GM12875 (cell line): ENCODE measurements at regions not wholly inside any gene's neighbourhood (a gene's known extent, or its start where the extent isn't known, plus 50 kb on each side); places are given as distances from the start of the nearest gene placed in this dataset.

Source experiments
- H3K4me3 ChIP-seq: one replicate; pipeline ENCODE4 v1.5.1; 2011; ENCODE audit warnings: low read depth, low read length, control low read depth
- CTCF ChIP-seq: IDR thresholded peaks from 2 replicates; pipeline ENCODE4 v1.5.1; 2011; ENCODE audit warnings: low read depth, mild to moderate bottlenecking, control low read depth, inconsistent platforms, low read length, moderate library complexity, borderline replicate concordance; ENCODE audit not compliant: insufficient read depth

DNA sequence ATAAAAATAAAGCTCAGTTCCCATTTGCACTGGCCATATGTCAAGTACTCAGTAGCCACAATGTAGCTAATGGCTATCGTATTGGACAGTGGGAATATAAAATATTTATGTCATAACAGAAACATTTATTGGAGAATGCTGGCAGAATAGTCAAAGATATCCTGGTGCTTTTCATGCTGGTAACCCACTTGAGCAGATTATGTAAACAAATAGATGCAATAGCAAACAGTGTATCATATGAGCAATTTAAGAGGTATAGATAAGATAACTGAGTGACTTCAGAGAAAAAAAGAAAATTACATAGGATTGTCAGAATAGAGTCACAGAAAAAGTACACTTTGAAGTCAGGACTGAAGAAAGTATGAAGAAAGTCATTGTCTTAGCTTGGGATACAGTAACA lies 426.6 kb downstream of the NDFIP2 start:
- H3K4me3 ChIP-seq = no peak overlapping the region
- no peak for TF ChIP-seq CTCF

DNA sequence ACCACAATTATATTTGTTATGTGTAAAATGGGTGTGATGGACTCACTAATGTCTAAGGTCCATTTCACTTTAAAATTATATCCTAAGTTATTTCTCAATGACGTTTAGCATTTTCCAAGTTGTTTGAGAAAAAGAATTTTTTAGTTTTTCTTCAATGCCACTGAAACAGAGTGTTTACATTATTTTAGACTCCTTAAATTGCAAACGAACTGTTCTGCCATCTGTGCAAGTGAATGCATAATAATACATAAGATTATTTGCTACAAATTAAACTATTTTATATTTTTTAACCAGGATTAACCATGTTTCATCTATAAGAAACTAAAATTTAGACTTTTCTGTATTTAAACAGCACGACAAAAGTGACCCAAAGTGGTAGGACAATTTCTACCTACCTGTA lies 425.4 kb downstream of the NDFIP2 start:
- H3K4me3 ChIP-seq = no peak overlapping the region
- no peak for TF ChIP-seq CTCF

- no peak for TF ChIP-seq CTCF
- H3K4me3 ChIP-seq = no peak overlapping the region
Measured at GRCh38 chr13:79905018-79905417, 424.1 kb downstream of the NDFIP2 start.

GRCh38 chr13:79904581-79904980 lies 423.6 kb downstream of the NDFIP2 start:
- no peak overlapping the region for H3K4me3 ChIP-seq
- no peak for TF ChIP-seq CTCF

DNA sequence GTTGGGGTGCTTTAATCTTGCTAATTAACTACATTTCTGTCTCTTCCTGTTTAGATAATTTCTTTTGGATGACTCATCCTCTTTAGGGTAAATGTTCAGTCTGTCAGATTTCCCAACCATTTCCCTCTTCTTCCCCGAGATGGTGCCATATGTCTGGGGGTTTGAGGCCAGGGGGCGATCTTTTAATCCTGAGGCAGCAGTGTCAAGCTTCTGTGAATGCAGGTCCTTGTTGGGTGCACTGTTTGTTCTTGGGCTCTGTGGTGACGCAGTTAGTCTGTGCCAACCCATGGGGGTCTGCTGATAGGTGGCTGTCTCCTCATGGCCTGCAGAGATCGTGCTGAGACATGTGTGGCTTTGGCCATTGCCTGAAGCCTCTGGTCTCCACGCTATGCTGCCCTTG lies 420.4 kb downstream of the NDFIP2 start:
- H3K4me3 ChIP-seq = no peak overlapping the region
- TF ChIP-seq CTCF = no peak

- no peak for TF ChIP-seq CTCF
- no peak overlapping the region for H3K4me3 ChIP-seq
Measured at GRCh38 chr13:79900356-79900755, 419.4 kb downstream of the NDFIP2 start.

DNA sequence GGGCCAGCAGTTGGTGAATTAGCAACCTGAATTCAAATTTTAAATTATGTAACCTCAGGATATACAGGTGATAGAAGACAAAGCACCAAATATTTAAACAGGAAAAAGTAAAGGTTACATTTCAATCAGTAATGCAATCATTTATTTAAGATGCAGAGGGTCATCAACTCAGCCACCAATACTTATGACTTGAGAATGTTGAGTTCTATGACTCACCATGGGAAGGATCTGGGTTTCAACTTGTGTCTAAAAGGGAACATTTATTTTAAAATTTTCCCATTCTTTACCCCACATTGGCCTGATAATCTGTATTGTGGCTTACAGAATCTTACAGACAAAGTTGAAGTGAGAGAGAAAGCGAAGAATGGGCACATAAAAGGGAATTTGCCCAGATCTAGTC lies 418.0 kb downstream of the NDFIP2 start:
- no peak for TF ChIP-seq CTCF
- no peak overlapping the region for H3K4me3 ChIP-seq
